Ishikawa (cell line): ENCODE measurements at regions not wholly inside any gene's neighbourhood (a gene's known extent, or its start where the extent isn't known, plus 50 kb on each side); places are given as distances from the start of the nearest gene placed in this dataset.

Experiments
- CEBPB ChIP-seq: IDR thresholded peaks from 2 replicates; pipeline ENCODE4 v1.6.1; 2012
- CREB1 ChIP-seq: IDR thresholded peaks from 2 replicates; pipeline ENCODE4 v1.6.1; 2012; ENCODE audit warnings: low read depth
- EGR1 ChIP-seq: IDR thresholded peaks from 2 replicates; pipeline ENCODE4 v1.6.1; 2012
- EP300 ChIP-seq: IDR thresholded peaks from 2 replicates; pipeline ENCODE4 v1.6.1; 2012; ENCODE audit warnings: borderline replicate concordance
- FOXM1 ChIP-seq: IDR thresholded peaks from 2 replicates; pipeline ENCODE4 v1.6.1; 2012; ENCODE audit warnings: low read depth, borderline replicate concordance
- NFIC ChIP-seq: IDR thresholded peaks from 2 replicates; pipeline ENCODE4 v1.6.1; 2012
- RAD21 ChIP-seq: IDR thresholded peaks from 2 replicates; pipeline ENCODE4 v1.6.1; 2012; ENCODE audit warnings: low read depth
- TAF1 ChIP-seq: IDR thresholded peaks from 2 replicates; pipeline ENCODE4 v1.6.1; 2012; ENCODE audit warnings: low read depth, mild to moderate bottlenecking
- TCF12 ChIP-seq: IDR thresholded peaks from 2 replicates; pipeline ENCODE4 v1.6.1; 2012; ENCODE audit warnings: low read depth
- TEAD4 ChIP-seq: IDR thresholded peaks from 2 replicates; pipeline ENCODE4 v1.6.1; 2012
- YY1 ChIP-seq: IDR thresholded peaks from 2 replicates; pipeline ENCODE4 v1.6.1; 2012; ENCODE audit warnings: low read depth
- ZBTB7A ChIP-seq: IDR thresholded peaks from 2 replicates; pipeline ENCODE4 v1.6.1; 2012; ENCODE audit warnings: low read depth
- TF ChIP-seq, protein P1 (sequence below): IDR thresholded peaks from 2 replicates; pipeline ENCODE4 v1.6.1; 2012
- TF ChIP-seq, protein P2 (sequence below): IDR thresholded peaks from 2 replicates; pipeline ENCODE4 v1.6.1; 2012
- TF ChIP-seq, protein P3 (sequence below): IDR thresholded peaks from 2 replicates; pipeline ENCODE4 v1.6.1; 2012; ENCODE audit warnings: low read depth, mild to moderate bottlenecking

DNA sequence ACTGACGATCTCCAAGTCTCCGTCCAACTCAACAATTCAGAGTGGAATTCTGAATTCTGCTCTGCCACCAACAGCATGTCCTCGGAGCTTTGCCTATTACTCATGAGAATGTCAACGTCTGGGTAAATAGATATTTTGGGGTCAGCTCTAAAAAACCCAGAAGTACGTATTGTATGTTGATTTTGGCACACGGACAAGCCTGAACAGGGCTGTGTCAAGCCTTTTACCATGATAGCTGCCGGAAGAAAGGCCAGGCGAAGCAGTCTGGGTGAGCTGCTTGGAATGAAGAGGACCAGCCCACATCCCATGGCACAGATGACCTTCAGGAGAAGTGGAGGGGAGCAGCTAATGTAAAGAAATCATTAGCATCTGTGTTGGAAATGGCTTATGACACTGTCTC is 88.0 kb upstream of the JAG1 start:
- TF ChIP-seq YY1 (no peak), TEAD4 (no peak), RAD21 (no peak), EGR1 (no peak), FOXM1 (no peak), EP300 (no peak), ZBTB7A (no peak), CEBPB (no peak), NFIC (no peak), CREB1 (no peak), TAF1 (no peak), TCF12 (no peak)
- TF ChIP-seq, protein P1, sequence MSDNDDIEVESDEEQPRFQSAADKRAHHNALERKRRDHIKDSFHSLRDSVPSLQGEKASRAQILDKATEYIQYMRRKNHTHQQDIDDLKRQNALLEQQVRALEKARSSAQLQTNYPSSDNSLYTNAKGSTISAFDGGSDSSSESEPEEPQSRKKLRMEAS, result no peak
- TF ChIP-seq, protein P2, sequence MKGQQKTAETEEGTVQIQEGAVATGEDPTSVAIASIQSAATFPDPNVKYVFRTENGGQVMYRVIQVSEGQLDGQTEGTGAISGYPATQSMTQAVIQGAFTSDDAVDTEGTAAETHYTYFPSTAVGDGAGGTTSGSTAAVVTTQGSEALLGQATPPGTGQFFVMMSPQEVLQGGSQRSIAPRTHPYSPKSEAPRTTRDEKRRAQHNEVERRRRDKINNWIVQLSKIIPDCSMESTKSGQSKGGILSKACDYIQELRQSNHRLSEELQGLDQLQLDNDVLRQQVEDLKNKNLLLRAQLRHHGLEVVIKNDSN, result no peak
- TF ChIP-seq, protein P3, sequence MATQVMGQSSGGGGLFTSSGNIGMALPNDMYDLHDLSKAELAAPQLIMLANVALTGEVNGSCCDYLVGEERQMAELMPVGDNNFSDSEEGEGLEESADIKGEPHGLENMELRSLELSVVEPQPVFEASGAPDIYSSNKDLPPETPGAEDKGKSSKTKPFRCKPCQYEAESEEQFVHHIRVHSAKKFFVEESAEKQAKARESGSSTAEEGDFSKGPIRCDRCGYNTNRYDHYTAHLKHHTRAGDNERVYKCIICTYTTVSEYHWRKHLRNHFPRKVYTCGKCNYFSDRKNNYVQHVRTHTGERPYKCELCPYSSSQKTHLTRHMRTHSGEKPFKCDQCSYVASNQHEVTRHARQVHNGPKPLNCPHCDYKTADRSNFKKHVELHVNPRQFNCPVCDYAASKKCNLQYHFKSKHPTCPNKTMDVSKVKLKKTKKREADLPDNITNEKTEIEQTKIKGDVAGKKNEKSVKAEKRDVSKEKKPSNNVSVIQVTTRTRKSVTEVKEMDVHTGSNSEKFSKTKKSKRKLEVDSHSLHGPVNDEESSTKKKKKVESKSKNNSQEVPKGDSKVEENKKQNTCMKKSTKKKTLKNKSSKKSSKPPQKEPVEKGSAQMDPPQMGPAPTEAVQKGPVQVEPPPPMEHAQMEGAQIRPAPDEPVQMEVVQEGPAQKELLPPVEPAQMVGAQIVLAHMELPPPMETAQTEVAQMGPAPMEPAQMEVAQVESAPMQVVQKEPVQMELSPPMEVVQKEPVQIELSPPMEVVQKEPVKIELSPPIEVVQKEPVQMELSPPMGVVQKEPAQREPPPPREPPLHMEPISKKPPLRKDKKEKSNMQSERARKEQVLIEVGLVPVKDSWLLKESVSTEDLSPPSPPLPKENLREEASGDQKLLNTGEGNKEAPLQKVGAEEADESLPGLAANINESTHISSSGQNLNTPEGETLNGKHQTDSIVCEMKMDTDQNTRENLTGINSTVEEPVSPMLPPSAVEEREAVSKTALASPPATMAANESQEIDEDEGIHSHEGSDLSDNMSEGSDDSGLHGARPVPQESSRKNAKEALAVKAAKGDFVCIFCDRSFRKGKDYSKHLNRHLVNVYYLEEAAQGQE, result no peak

DNA sequence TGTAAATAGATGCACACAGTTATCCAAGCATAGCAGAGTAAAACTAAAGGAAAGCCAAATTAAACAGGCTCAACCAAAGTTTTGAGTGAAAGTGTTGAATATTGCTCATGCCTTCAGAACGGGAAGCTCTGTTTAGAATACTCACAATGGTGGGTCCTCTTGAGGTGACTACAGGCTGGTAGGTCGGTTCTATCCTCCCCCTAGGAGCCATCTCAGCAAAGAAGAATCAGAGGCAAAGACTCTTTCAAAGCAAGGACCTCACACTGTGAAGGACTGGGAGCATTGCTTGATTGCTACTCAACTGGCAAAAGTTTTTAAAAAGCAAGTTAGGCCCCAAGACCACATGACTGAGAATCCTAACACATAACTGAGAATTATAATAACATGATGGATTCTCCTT is 88.4 kb upstream of the JAG1 start:
- TF ChIP-seq TAF1 (no peak), NFIC (no peak), CREB1 (no peak)
- TF ChIP-seq, protein P1, result no peak

DNA sequence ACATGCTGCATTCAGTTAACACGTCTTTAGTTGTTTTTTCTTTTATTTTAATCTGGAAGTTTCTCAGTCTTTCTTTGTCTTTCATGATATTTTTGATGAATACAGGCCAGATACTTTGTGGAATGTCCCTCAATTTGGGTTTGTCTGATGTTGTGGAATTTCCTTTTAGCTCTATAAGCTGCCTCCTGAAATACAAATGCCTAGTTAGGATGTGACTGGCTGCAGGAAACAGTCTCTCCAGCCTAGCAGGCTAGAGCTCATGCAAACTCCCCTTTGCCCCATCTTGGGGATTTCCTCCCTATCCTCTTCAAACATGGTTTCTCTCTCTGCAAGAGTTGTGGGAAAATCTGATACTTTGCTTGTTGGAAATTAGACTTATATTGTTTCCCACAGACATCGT is 89.3 kb upstream of the JAG1 start:
- TF ChIP-seq EP300 (no peak), CREB1 (no peak)

DNA sequence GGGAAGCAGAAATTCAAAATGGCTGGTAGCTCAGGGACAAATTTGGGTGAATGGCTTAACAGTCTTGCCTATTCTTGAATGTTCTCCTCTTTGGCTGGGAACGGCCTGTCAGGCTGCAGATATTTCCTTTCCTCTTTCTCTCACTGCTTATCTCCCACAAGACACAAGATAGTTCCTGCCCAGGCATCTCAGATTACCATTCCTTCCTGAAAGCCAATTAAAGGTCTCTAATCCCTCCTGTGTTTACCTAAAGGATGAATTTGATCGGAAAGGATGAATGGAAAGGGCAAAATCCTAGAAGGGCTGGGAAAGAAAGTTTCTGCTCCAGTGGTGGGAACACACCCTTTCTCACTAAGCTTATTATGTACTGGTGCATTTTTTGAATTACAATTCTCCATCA is 95.9 kb upstream of the JAG1 start:
- TF ChIP-seq TEAD4 (no peak), TAF1 (no peak), CEBPB (no peak), NFIC (no peak), TCF12 (no peak), EGR1 (no peak), EP300 (no peak), CREB1 (no peak), RAD21 (no peak), ZBTB7A (no peak)
- TF ChIP-seq, protein P1, result no peak
- TF ChIP-seq, protein P2, result no peak
- TF ChIP-seq, protein P3, result no peak

DNA sequence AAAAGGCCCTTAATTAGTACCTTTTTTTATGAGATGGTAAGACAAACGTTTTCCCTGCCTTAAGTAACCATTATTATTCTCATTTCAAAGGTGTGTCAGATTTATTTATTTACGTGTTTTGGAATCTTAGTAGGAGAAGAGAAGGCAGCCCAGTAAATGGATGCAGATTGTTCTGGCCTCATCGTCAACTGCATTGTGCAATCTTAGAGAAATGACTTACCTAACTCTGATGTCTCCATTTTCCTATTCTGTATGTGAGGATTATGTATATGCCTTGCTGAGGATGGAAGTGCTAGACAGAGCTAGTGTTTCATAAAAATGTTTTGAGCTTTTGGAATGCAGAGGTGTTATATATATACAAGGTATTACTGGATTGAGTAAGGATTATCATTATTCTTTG is 97.0 kb upstream of the JAG1 start:
- TF ChIP-seq TCF12 (no peak), ZBTB7A (no peak), FOXM1 (no peak), CREB1 (no peak), TAF1 (no peak), TEAD4 (no peak), YY1 (no peak), EGR1 (no peak), NFIC (no peak), EP300 (no peak), RAD21 (no peak), CEBPB (no peak)
- TF ChIP-seq, protein P2, result no peak
- TF ChIP-seq, protein P3, result no peak
- TF ChIP-seq, protein P1, result no peak
